SK-N-MC (cell line): ENCODE measurements at regions not wholly inside any gene's neighbourhood (a gene's known extent, or its start where the extent isn't known, plus 50 kb on each side); places are given as distances from the start of the nearest gene placed in this dataset.
"Not testable (repeated sequence)": the region's sequence is repeated elsewhere in the genome, so short reads cannot be mapped to it uniquely, and the experiment has no call there.

Experiments
- DNase-seq: peaks from one replicate; pipeline ENCODE4 v3.0.0-alpha.2; 2011; ENCODE audit warnings: low read depth, low spot score
- H3K27ac ChIP-seq: fragments of 200-600 bp; sonication (generic); 2 replicates; pipeline ENCODE4 v1.5.1; 2016; ENCODE audit warnings: mixed run types
- H3K36me3 ChIP-seq: fragments of 200-600 bp; sonication (generic); 2 replicates; pipeline ENCODE4 v1.6.1; 2017; ENCODE audit warnings: antibody characterized with exemption, low read length, mixed read lengths; ENCODE audit not compliant: insufficient read depth
- H3K4me3 ChIP-seq: fragments of 200-600 bp; sonication (generic); 2 replicates; pipeline ENCODE4 v1.5.1; 2016
- H3K9ac ChIP-seq: fragments of 200-600 bp; sonication (generic); 2 replicates; pipeline ENCODE4 v1.8.0; 2017; ENCODE audit warnings: mixed run types, mixed read lengths; ENCODE audit not compliant: insufficient read length
- H3K9me3 ChIP-seq: fragments of 200-600 bp; sonication (generic); 2 replicates; pipeline ENCODE4 v1.6.1; 2017; ENCODE audit warnings: low read depth, mild to moderate bottlenecking, antibody characterized with exemption, low read length, moderate library complexity, mixed read lengths
- EZH2 ChIP-seq: fragments of 200-600 bp; sonication (generic); IDR thresholded peaks from one replicate; pipeline ENCODE4 v1.6.1; 2017; ENCODE audit warnings: antibody characterized with exemption
- FOXP2 ChIP-seq: optimal IDR thresholded peaks from 2 replicates; pipeline ENCODE3; 2011; ENCODE audit warnings: mild to moderate bottlenecking, moderate library complexity; ENCODE audit not compliant: insufficient read depth; ENCODE audit errors: extremely low read length, control extremely low read depth
- POLR2AphosphoS5 ChIP-seq: IDR thresholded peaks from 2 replicates; pipeline ENCODE4 v1.6.1; 2012; ENCODE audit warnings: mild to moderate bottlenecking, low read depth, low read length, borderline replicate concordance

- no peak overlapping the region for H3K27ac ChIP-seq
These were observed 245.7 kb downstream of the RNF144B start for GRCh38 chr6:18632670-18633410.

GRCh38 chr6:18634912-18635311, 247.8 kb downstream of the RNF144B start:
- Histone ChIP-seq H3K27ac (no peak overlapping the region), H3K4me3 (no peak overlapping the region), H3K9ac (no peak overlapping the region), H3K36me3 (no peaks in the 10 kb centered on the region), H3K9me3 (no peaks in the 10 kb centered on the region)
- DNase-seq = no peak
- TF ChIP-seq EZH2 (no peak), FOXP2 (no peak), POLR2AphosphoS5 (no peak)

More at GRCh38 chr6:18632670-18633410, 245.7 kb downstream of the RNF144B start:
- no peak overlapping the region for H3K4me3 ChIP-seq
- no peak for DNase-seq
- no peaks in the 10 kb centered on the region for H3K36me3 ChIP-seq
- H3K9ac ChIP-seq = no peak overlapping the region
- TF ChIP-seq EZH2 = no peak
- no peak for TF ChIP-seq POLR2AphosphoS5
- no peaks in the 10 kb centered on the region for H3K9me3 ChIP-seq

- Histone ChIP-seq H3K9me3 (no peaks in the 10 kb centered on the region), H3K27ac (no peak overlapping the region), H3K9ac (no peak overlapping the region), H3K36me3 (no peaks in the 10 kb centered on the region), H3K4me3 (no peak overlapping the region)
- DNase-seq = peak; percentile 14
- no peak for TF ChIP-seq FOXP2
- TF ChIP-seq EZH2 = no peak
- no peak for TF ChIP-seq POLR2AphosphoS5
These were observed 253.0 kb downstream of the RNF144B start for GRCh38 chr6:18640134-18640533.

- H3K9ac ChIP-seq = no peak overlapping the region
- no peak overlapping the region for H3K27ac ChIP-seq
- H3K4me3 ChIP-seq = no peak overlapping the region
- no peak for TF ChIP-seq POLR2AphosphoS5
- no peaks in the 10 kb centered on the region for H3K9me3 ChIP-seq
- DNase-seq = no peak
- H3K36me3 ChIP-seq = no peaks in the 10 kb centered on the region
These were observed 253.6 kb downstream of the RNF144B start for GRCh38 chr6:18640754-18641153.

- Histone ChIP-seq H3K4me3 (no peak overlapping the region), H3K27ac (no peak overlapping the region), H3K9me3 (no peaks in the 10 kb centered on the region), H3K9ac (no peak overlapping the region), H3K36me3 (no peaks in the 10 kb centered on the region)
- TF ChIP-seq FOXP2 = no peak
- no peak for DNase-seq
These were observed 267.7 kb downstream of the RNF144B start for GRCh38 chr6:18654821-18655220.

- H3K36me3 ChIP-seq = no peaks in the 10 kb centered on the region
- H3K27ac ChIP-seq = no peak overlapping the region
- no peak overlapping the region for H3K4me3 ChIP-seq
- no peak overlapping the region for H3K9ac ChIP-seq
- H3K9me3 ChIP-seq = no peaks in the 10 kb centered on the region
- no peak for DNase-seq
- TF ChIP-seq FOXP2 (no peak), EZH2 (no peak), POLR2AphosphoS5 (no peak)
These were observed 269.4 kb downstream of the RNF144B start for GRCh38 chr6:18656506-18656905.

- H3K9me3 ChIP-seq, H3K9ac ChIP-seq, H3K27ac ChIP-seq, H3K4me3 ChIP-seq, DNase-seq, H3K36me3 ChIP-seq: not testable (repeated sequence)
These were observed 272.8 kb downstream of the RNF144B start for GRCh38 chr6:18659994-18660393.

- Histone ChIP-seq H3K36me3 (no peaks in the 10 kb centered on the region), H3K4me3 (no peak overlapping the region), H3K9ac (no peak overlapping the region), H3K27ac (no peak overlapping the region), H3K9me3 (no peaks in the 10 kb centered on the region)
- no peak for TF ChIP-seq FOXP2
- no peak for DNase-seq
These were observed 275.9 kb downstream of the RNF144B start for GRCh38 chr6:18663011-18663410.

- no peak overlapping the region for H3K27ac ChIP-seq
- no peak overlapping the region for H3K9ac ChIP-seq
- no peak for TF ChIP-seq FOXP2
- TF ChIP-seq EZH2 = no peak
- TF ChIP-seq POLR2AphosphoS5 = no peak
- no peak for DNase-seq
- H3K9me3 ChIP-seq = no peaks in the 10 kb centered on the region
- H3K4me3 ChIP-seq = no peak overlapping the region
- no peaks in the 10 kb centered on the region for H3K36me3 ChIP-seq
These were observed 277.3 kb downstream of the RNF144B start for GRCh38 chr6:18664401-18664800.
